ENCODE measurements at regions not wholly inside any gene's neighbourhood (a gene's known extent, or its start where the extent isn't known, plus 50 kb on each side); places are given as distances from the start of the nearest gene placed in this dataset.

DNA sequence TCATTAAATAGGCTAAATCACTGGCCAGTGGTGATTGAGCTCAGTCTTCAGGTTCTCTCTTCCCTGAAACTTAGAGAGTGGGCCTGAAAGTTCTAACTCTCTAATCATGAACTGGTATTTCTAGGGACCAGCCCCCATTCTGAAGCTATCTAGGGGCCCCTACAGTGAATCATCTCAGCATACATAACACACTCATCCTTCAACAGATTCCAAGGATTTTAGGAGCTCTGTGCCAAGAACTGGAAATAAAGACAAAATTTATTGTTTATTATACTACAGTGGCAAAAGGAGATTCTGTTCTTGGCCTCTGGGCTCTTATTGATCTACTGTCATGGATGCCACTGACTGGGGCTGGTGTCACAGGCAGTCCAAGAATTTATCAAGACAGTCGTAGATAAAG is 263.8 kb upstream of the IGFBP7 start:
- H3K4me3 ChIP-seq (ENCODE audit: low read depth, low read length): no peak overlapping the region
- in situ Hi-C loops (cut with HindIII; ENCODE audit: low sequenced_read_pairs): no loop called here
- TF ChIP-seq, protein P1, sequence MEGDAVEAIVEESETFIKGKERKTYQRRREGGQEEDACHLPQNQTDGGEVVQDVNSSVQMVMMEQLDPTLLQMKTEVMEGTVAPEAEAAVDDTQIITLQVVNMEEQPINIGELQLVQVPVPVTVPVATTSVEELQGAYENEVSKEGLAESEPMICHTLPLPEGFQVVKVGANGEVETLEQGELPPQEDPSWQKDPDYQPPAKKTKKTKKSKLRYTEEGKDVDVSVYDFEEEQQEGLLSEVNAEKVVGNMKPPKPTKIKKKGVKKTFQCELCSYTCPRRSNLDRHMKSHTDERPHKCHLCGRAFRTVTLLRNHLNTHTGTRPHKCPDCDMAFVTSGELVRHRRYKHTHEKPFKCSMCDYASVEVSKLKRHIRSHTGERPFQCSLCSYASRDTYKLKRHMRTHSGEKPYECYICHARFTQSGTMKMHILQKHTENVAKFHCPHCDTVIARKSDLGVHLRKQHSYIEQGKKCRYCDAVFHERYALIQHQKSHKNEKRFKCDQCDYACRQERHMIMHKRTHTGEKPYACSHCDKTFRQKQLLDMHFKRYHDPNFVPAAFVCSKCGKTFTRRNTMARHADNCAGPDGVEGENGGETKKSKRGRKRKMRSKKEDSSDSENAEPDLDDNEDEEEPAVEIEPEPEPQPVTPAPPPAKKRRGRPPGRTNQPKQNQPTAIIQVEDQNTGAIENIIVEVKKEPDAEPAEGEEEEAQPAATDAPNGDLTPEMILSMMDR (IDR thresholded peaks at IDR 0.05; ENCODE audit: low read depth, low read length, missing control alignments): no peak
- DNase-seq (ENCODE audit: low read depth): no peak

GRCh38 chr4:57371671-57372070 is 261.5 kb upstream of the IGFBP7 start:
- no peak overlapping the region for H3K4me3 ChIP-seq (ENCODE audit: low read depth, low read length)
- in situ Hi-C loops (cut with HindIII; ENCODE audit: low sequenced_read_pairs): no loop called here

DNA sequence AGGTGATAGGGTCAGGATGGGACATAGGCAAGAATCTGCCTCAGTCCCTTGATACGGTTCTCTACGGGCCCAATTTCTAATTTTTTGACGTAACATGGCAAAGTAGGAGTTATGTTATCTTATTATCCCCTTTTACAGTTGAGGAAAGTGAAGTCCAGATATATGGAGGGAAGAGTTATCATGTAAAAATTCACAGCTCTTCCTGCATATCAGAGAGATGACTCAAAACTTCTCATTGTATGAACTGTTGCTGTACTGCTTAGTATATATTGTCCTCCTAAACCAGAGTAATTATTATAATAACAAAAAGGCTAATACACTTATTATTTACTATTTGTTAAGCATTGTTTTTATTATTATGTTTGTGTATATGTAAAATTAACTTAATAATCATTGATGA is 260.5 kb upstream of the IGFBP7 start:
- in situ Hi-C loops (cut with HindIII; ENCODE audit: low sequenced_read_pairs): no loop called here
- H3K4me3 ChIP-seq (ENCODE audit: low read depth, low read length): no peak overlapping the region
- no peak for DNase-seq (ENCODE audit: low read depth)
- TF ChIP-seq, protein P1 (IDR thresholded peaks at IDR 0.05; ENCODE audit: low read depth, low read length, missing control alignments): no peak

More at GRCh38 chr4:57371671-57372070, 261.5 kb upstream of the IGFBP7 start:
- TF ChIP-seq, protein P1 (IDR thresholded peaks at IDR 0.05; ENCODE audit: low read depth, low read length, missing control alignments): no peak
- no peak for DNase-seq (ENCODE audit: low read depth)

DNA sequence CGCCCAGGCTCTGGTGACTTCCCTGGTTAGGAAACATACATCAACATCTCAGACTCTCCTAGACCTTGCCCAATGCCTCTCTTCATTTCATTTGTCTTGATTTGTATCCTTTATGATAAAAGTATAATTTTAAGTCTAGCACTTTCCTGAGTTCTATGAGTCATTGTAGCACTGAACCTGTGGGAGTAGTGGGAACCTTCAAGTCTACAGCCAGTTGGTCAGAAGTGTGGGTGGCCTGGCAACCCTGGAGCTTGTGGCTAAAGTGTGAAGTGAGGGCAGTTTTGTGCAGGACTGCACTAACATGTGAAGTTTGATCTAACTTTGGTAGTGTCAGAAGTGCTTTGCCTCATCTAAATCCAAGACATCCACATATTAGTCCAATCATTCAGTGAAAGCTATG is 259.3 kb upstream of the IGFBP7 start:
- in situ Hi-C loops (cut with HindIII; ENCODE audit: low sequenced_read_pairs): no loop called here
- TF ChIP-seq, protein P1 (IDR thresholded peaks at IDR 0.05; ENCODE audit: low read depth, low read length, missing control alignments): no peak
- no peak for DNase-seq (ENCODE audit: low read depth)
- H3K4me3 ChIP-seq (ENCODE audit: low read depth, low read length): no peak overlapping the region

- no peak overlapping the region for H3K4me3 ChIP-seq (ENCODE audit: low read depth, low read length)
- DNase-seq (ENCODE audit: low read depth): no peak
- in situ Hi-C loops (cut with HindIII; ENCODE audit: low sequenced_read_pairs): no loop called here
- TF ChIP-seq, protein P1 (IDR thresholded peaks at IDR 0.05; ENCODE audit: low read depth, low read length, missing control alignments): no peak
Observed at GRCh38 chr4:57364255-57364654, 254.1 kb upstream of the IGFBP7 start.

DNA sequence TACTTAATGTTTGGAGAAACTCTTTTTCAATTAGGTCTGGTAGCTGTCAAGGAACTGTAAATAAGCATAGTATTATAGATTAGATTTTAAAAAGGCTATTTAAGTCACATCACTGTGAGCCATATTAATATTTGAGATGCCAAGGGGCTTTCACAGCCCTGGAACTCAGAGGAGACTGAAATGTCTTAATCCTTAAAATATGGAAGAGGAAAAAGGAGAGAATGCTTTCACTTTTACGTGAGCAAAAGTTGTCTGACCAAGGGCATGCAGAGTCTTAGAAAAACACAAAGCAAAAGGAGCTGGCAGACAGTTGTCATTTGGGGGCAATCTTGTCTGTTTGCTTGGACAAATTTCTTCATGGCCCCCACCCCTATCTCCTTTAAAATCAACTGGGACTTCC is 253.2 kb upstream of the IGFBP7 start:
- in situ Hi-C loops (cut with HindIII; ENCODE audit: low sequenced_read_pairs): no loop called here
- TF ChIP-seq, protein P1 (IDR thresholded peaks at IDR 0.05; ENCODE audit: low read depth, low read length, missing control alignments): no peak
- H3K4me3 ChIP-seq (ENCODE audit: low read depth, low read length): no peak overlapping the region
- no peak for DNase-seq (ENCODE audit: low read depth)

- DNase-seq (ENCODE audit: low read depth): no peak
- TF ChIP-seq, protein P1 (IDR thresholded peaks at IDR 0.05; ENCODE audit: low read depth, low read length, missing control alignments): no peak
- H3K4me3 ChIP-seq (ENCODE audit: low read depth, low read length): no peak overlapping the region
- in situ Hi-C loops (cut with HindIII; ENCODE audit: low sequenced_read_pairs): no loop called here
Observed at GRCh38 chr4:57360681-57361080, 250.5 kb upstream of the IGFBP7 start.
